Gastroesophageal sphincter (tissue), 4 donors: ENCODE measurements at regions not wholly inside any gene's neighbourhood (a gene's known extent, or its start where the extent isn't known, plus 50 kb on each side); places are given as distances from the start of the nearest gene placed in this dataset.

Experiments
- ATAC-seq: fragments of 150-250 bp; one replicate; pipeline ENCODE4 v1.9.1; 2016; ENCODE audit warnings: mild to moderate bottlenecking, moderate library complexity
- H3K27ac ChIP-seq, 4 donors: fragments of 200-600 bp; sonication (generic) in 3 of 4; 1 replicate in 3 of 4; 2 replicates in 1 of 4; pipeline ENCODE4 v1.5.1; 2016 to 2019
- H3K27me3 ChIP-seq: fragments of 200-600 bp; sonication (generic); one replicate; pipeline ENCODE4 v1.5.1; 2019
- H3K36me3 ChIP-seq, 2 donors: fragments of 200-600 bp; sonication (generic); one replicate each; pipeline ENCODE4 v1.5.1; 2019; ENCODE audit warnings: control low read depth in 1 of 2
- H3K4me1 ChIP-seq, 3 donors: fragments of 200-600 bp; sonication (generic); 1 replicate in 2 of 3; 2 replicates in 1 of 3; pipeline ENCODE4 v1.5.1; 2016 to 2019; ENCODE audit warnings: control low read depth in 2 of 3
- H3K4me3 ChIP-seq, 2 donors: fragments of 200-600 bp; sonication (generic); one replicate each; pipeline ENCODE4 v1.5.1; 2019; ENCODE audit warnings: mild to moderate bottlenecking in 1 of 2, moderate library complexity in 1 of 2
- H3K9me3 ChIP-seq, 3 donors: fragments of 200-600 bp; sonication (generic); one replicate each; pipeline ENCODE4 v1.5.1; 2017 to 2019; ENCODE audit warnings: control low read depth in 2 of 3
- EP300 ChIP-seq: sonication (generic); formaldehyde crosslinking; IDR thresholded peaks from one replicate; pipeline ENCODE4 v1.6.1; 2017; ENCODE audit warnings: antibody characterized with exemption, mild to moderate bottlenecking
- POLR2A ChIP-seq, 2 donors: fragments of 450-650 bp; IDR thresholded peaks; one replicate each; pipeline ENCODE4 v1.6.1; 2017; ENCODE audit warnings: antibody characterized with exemption in 2 of 2, mild to moderate bottlenecking in 2 of 2, moderate library complexity in 1 of 2
- POLR2AphosphoS5 ChIP-seq: sonication (generic); formaldehyde crosslinking; IDR thresholded peaks from one replicate; pipeline ENCODE4 v1.6.1; 2017; ENCODE audit warnings: antibody characterized with exemption
- WGBS, 2 donors: methylation state at CpG; one replicate each; pipeline ENCODE4 v1.1.5; 2018; ENCODE audit warnings: low coverage in 1 of 2; 5-methylcytosine and 5-hydroxymethylcytosine counted together
- TF ChIP-seq, protein P1 (sequence below), 4 experiments: fragments of 200-600 bp in 2 of 4; fragments of 450-650 bp in 2 of 4; sonication (generic) in 1 of 4; IDR thresholded peaks; one replicate each; pipeline ENCODE4 v1.5.1; 2017 to 2019; ENCODE audit warnings: antibody characterized with exemption in 4 of 4, mild to moderate bottlenecking in 2 of 4, moderate library complexity in 2 of 4

DNA sequence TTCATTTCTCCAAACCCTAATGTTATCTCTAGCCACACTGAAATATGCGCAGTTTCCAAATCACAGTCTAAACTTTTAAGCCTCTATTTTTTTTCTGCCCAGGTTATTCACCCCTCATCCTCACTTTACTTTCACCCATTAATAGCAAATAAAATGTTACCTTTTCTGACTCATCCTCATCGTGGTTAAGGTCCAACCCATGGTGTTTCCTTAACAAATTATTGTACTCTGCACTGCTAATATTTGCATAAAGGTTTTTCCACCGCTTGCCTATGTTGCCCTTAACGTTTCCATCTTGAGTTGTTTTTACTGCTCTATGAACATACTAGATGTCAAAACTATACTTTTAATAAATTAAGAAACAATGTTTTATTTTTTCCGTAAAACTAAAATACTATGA lies 780.9 kb upstream of the KLHL1 start:
- no peaks in the 10 kb centered on the region for H3K9me3 ChIP-seq
- no peaks in the 10 kb centered on the region for H3K36me3 ChIP-seq
- H3K4me3 ChIP-seq, result no peak overlapping the region
- ATAC-seq, result no peak
- H3K27me3 ChIP-seq, result no peaks in the 10 kb centered on the region
- TF ChIP-seq POLR2AphosphoS5, result no peak
- TF ChIP-seq POLR2A (IDR thresholded peaks at IDR 0.05), result no peak
- TF ChIP-seq, protein P1, sequence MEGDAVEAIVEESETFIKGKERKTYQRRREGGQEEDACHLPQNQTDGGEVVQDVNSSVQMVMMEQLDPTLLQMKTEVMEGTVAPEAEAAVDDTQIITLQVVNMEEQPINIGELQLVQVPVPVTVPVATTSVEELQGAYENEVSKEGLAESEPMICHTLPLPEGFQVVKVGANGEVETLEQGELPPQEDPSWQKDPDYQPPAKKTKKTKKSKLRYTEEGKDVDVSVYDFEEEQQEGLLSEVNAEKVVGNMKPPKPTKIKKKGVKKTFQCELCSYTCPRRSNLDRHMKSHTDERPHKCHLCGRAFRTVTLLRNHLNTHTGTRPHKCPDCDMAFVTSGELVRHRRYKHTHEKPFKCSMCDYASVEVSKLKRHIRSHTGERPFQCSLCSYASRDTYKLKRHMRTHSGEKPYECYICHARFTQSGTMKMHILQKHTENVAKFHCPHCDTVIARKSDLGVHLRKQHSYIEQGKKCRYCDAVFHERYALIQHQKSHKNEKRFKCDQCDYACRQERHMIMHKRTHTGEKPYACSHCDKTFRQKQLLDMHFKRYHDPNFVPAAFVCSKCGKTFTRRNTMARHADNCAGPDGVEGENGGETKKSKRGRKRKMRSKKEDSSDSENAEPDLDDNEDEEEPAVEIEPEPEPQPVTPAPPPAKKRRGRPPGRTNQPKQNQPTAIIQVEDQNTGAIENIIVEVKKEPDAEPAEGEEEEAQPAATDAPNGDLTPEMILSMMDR (IDR thresholded peaks at IDR 0.05), result no peak
- H3K4me1 ChIP-seq, result no peaks in the 10 kb centered on the region
- H3K27ac ChIP-seq, result no peak overlapping the region
- WGBS, 2 donors, result 85 to 92% methylated on average over 5 of the region's 5 CpGs

DNA sequence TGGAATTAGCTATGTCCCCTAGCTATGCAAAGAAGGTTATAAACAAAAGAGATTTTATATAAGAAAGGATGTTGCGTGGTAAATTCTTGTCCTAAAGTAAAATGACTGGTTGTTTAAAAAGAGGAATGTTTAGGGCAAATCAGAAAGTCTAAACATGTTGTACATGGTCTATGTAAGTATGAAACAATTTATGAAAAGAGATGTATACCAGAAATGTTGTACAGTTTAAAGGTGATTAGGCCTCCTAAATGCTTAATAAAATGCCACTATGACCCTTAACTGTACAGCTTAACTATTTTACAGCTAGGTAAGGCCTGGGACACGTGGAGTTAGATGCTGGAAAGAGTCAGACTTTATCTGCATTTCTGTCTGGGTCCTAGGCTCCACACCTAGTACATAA lies 775.9 kb upstream of the KLHL1 start:
- TF ChIP-seq POLR2AphosphoS5 (no peak), EP300 (no peak), POLR2A (IDR thresholded peaks at IDR 0.05) (no peak)
- TF ChIP-seq, protein P1 (IDR thresholded peaks at IDR 0.05), result no peak
- Histone ChIP-seq H3K36me3 (no peaks in the 10 kb centered on the region), H3K4me1 (no peaks in the 10 kb centered on the region), H3K27me3 (no peaks in the 10 kb centered on the region), H3K4me3 (no peak overlapping the region), H3K27ac (no peak overlapping the region), H3K9me3 (no peaks in the 10 kb centered on the region)
- WGBS, 2 donors, result 64% methylated on average over 2 of the region's 2 CpGs
- no peak for ATAC-seq

DNA sequence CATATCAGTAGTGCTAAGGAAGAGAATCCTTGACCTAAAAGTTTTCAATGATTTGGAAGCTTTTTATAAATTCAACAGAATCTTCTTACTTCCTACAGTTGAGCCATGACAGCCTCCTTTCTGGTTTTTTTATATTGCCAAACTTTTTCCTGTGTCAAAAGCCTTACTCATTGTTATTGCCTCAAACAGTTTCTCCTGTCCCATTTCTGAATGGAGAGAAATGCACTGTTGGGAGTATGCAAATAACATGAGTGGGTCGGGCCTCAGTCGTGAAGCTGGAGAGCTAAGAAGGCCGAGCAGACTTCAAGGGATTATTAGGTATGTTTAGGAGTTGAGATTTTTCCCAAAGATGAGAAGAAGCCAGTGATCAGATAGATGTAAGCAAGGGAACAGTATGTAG lies 766.4 kb upstream of the KLHL1 start:
- no peaks in the 10 kb centered on the region for H3K27me3 ChIP-seq
- ATAC-seq, result no peak
- no peaks in the 10 kb centered on the region for H3K4me1 ChIP-seq
- H3K9me3 ChIP-seq, result no peaks in the 10 kb centered on the region
- 54 to 63% methylated on average over 2 to 3 of the region's 3 CpGs for WGBS, 2 donors
- TF ChIP-seq EP300, result no peak
- no peak for TF ChIP-seq POLR2AphosphoS5
- TF ChIP-seq POLR2A (IDR thresholded peaks at IDR 0.05), result no peak
- TF ChIP-seq, protein P1 (IDR thresholded peaks at IDR 0.05), result no peak
- no peak overlapping the region for H3K4me3 ChIP-seq
- no peak overlapping the region for H3K27ac ChIP-seq
- H3K36me3 ChIP-seq, result no peaks in the 10 kb centered on the region

DNA sequence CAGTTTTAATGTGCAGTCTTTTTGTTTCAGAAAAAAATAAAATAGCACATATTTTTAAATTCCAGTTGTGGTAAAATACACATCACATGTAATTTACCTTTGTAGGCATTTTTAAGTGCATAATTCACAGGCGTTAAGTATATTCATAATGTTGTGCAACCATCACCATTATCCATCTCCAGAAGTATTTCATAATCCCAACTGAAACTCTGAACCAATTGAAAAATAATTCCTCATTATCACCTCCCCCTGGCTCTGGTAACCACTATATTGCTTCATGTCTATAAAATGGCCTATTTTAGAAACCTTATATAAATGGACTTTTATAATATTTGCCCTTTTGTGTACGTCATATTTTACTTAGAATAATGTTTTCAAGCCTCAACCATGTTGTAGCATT lies 756.5 kb upstream of the KLHL1 start:
- TF ChIP-seq POLR2AphosphoS5 (no peak), EP300 (no peak), POLR2A (IDR thresholded peaks at IDR 0.05) (no peak)
- TF ChIP-seq, protein P1 (IDR thresholded peaks at IDR 0.05), result no peak
- H3K36me3 ChIP-seq, result no peaks in the 10 kb centered on the region
- no peaks in the 10 kb centered on the region for H3K4me1 ChIP-seq
- H3K9me3 ChIP-seq, result peaks cover 0 to 10% (median 0%) of the 10 kb centered on the region in 3 donors
- H3K27me3 ChIP-seq, result no peaks in the 10 kb centered on the region
- no peak overlapping the region for H3K4me3 ChIP-seq
- ATAC-seq, result no peak
- H3K27ac ChIP-seq, result no peak overlapping the region
- 73 to 80% methylated on average over 2 of the region's 2 CpGs for WGBS, 2 donors

DNA sequence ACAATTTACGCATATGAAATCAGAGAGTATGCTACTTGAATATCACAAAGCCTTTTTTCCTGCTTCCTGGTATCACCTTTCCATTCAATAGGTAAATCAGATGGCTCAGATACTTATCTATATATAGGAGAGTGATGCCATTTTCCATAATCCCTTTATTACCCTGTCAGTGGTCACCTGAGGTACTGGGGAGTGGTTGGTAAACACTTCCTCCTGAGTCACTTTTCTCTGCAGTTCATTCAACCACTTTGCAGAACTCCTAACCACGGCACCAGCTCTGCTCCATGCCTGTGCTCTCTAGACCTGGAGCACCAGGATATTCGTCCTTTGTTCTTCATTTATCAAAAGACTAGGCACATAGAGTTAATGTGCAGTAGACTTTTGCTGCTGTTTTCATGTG lies 748.5 kb upstream of the KLHL1 start:
- WGBS, 2 donors, result 60 to 72% methylated on average over 1 to 3 of the region's 3 CpGs
- ATAC-seq, result no peak
- TF ChIP-seq POLR2AphosphoS5, result no peak
- TF ChIP-seq EP300, result no peak
- TF ChIP-seq, protein P1 (IDR thresholded peaks at IDR 0.05), result no peak
- TF ChIP-seq POLR2A (IDR thresholded peaks at IDR 0.05), result no peak
- Histone ChIP-seq H3K4me3 (no peak overlapping the region), H3K4me1 (no peaks in the 10 kb centered on the region), H3K27me3 (no peaks in the 10 kb centered on the region), H3K36me3 (no peaks in the 10 kb centered on the region), H3K9me3 (peaks cover 0 to 10% (median 0%) of the 10 kb centered on the region in 3 donors), H3K27ac (no peak overlapping the region)
